ENCODE measurements at regions not wholly inside any gene's neighbourhood (a gene's known extent, or its start where the extent isn't known, plus 50 kb on each side); places are given as distances from the start of the nearest gene placed in this dataset.

DNA sequence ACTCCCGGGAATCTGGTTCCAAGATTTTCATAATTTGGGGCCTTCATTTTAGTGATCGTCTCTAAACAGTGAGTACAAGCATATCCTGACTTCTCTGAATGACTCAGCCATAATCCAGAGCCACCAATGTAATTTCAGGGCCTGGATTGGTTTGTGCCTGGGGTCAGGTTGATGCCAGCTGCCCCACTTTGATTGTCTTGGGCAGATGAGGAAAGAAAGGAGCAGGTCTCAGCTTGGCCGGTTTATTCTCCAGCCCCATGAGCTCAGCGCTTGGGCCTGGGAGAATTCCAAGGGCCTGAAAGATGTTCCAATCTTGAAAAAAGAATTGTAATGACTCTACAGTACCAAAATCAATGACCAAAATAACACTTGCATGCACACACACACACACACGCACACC is 71.2 kb upstream of the ECE1 start:
- in situ Hi-C loops (cut with MboI) = loop anchor here (10.0 kb wide), 1 partner anchor 657 kb away; no protein-coding TSS in a partner anchor
- no peak overlapping the region for H3K4me2 ChIP-seq (ENCODE audit: insufficient read depth, low read length)

More for the DNA sequence above, 71.2 kb upstream of the ECE1 start:
- no peak overlapping the region for H2AFZ ChIP-seq (ENCODE audit: low read depth, low read length)
- H3K79me2 ChIP-seq (ENCODE audit: control insufficient read depth, insufficient read depth, low read length) = no peaks in the 10 kb centered on the region
- DNase-seq (ENCODE audit: extremely low read depth in 1 of 4, low spot score in 3 of 4) (no peak), FAIRE-seq (no peak), ATAC-seq (no peak)
- H3K27ac ChIP-seq (ENCODE audit: extremely low read depth, low read depth, low read length) = no peak overlapping the region
- intact Hi-C loops (cut with micrococcal nuclease) = no loop called here
- H3K4me3 ChIP-seq = no peak overlapping the region
- ChIA-PET CTCF (ENCODE audit: low intra/inter-chr PET ratio) (no interaction called here), POLR2A (interaction anchor here (0.6 to 1.5 kb wide), 5 partner anchors 12 to 110 kb away, joined by 3 to 5 read pairs (median 3); no protein-coding TSS in a partner anchor)
- WGBS (ENCODE audit: insufficient coverage, low coverage, missing lambda C conversion rate) = 48% methylated on average over 5 of the region's 5 CpGs
- H3K36me3 ChIP-seq (ENCODE audit: control insufficient read depth, insufficient read depth, low read length) = no peaks in the 10 kb centered on the region
- 0 out of 2 replicates have a peak, but pooled peaks have one; percentile 23 for TF ChIP-seq MAFG (tag; conservative IDR thresholded peaks at IDR 0.05)
- TF ChIP-seq NFE2 (IDR thresholded peaks at IDR 0.05; ENCODE audit: low read depth) = peak; percentile 44
- TF ChIP-seq, protein P1, sequence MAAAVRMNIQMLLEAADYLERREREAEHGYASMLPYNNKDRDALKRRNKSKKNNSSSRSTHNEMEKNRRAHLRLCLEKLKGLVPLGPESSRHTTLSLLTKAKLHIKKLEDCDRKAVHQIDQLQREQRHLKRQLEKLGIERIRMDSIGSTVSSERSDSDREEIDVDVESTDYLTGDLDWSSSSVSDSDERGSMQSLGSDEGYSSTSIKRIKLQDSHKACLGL (CRISPR knock-in tag; IDR thresholded peaks at IDR 0.05; ENCODE audit: borderline replicate concordance, poor library complexity, severe bottlenecking) = no peak
- TF ChIP-seq SP2 (IDR thresholded peaks at IDR 0.05; ENCODE audit: extremely low read depth, low read depth, low read length, poor library complexity, severe bottlenecking) = no peak
- TF ChIP-seq ZNF316 (IDR thresholded peaks at IDR 0.05) = peak; percentile 19; the same call in 1 of the 2 replicates
- TF ChIP-seq, protein P2, sequence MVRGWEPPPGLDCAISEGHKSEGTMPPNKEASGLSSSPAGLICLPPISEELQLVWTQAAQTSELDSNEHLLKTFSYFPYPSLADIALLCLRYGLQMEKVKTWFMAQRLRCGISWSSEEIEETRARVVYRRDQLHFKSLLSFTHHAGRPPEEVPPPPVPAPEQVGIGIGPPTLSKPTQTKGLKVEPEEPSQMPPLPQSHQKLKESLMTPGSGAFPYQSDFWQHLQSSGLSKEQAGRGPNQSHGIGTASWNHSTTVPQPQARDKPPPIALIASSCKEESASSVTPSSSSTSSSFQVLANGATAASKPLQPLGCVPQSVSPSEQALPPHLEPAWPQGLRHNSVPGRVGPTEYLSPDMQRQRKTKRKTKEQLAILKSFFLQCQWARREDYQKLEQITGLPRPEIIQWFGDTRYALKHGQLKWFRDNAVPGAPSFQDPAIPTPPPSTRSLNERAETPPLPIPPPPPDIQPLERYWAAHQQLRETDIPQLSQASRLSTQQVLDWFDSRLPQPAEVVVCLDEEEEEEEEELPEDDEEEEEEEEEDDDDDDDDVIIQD (CRISPR knock-in tag; IDR thresholded peaks at IDR 0.05) = no peak
- TF ChIP-seq, protein P3, sequence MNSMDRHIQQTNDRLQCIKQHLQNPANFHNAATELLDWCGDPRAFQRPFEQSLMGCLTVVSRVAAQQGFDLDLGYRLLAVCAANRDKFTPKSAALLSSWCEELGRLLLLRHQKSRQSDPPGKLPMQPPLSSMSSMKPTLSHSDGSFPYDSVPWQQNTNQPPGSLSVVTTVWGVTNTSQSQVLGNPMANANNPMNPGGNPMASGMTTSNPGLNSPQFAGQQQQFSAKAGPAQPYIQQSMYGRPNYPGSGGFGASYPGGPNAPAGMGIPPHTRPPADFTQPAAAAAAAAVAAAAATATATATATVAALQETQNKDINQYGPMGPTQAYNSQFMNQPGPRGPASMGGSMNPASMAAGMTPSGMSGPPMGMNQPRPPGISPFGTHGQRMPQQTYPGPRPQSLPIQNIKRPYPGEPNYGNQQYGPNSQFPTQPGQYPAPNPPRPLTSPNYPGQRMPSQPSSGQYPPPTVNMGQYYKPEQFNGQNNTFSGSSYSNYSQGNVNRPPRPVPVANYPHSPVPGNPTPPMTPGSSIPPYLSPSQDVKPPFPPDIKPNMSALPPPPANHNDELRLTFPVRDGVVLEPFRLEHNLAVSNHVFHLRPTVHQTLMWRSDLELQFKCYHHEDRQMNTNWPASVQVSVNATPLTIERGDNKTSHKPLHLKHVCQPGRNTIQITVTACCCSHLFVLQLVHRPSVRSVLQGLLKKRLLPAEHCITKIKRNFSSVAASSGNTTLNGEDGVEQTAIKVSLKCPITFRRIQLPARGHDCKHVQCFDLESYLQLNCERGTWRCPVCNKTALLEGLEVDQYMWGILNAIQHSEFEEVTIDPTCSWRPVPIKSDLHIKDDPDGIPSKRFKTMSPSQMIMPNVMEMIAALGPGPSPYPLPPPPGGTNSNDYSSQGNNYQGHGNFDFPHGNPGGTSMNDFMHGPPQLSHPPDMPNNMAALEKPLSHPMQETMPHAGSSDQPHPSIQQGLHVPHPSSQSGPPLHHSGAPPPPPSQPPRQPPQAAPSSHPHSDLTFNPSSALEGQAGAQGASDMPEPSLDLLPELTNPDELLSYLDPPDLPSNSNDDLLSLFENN (IDR thresholded peaks at IDR 0.05; ENCODE audit: low read depth in 2 of 2, low read length in 2 of 2) = no peak
- no peak for TF ChIP-seq ZNF212 (CRISPR knock-in tag; IDR thresholded peaks at IDR 0.05)
- TF ChIP-seq C11orf30 (IDR thresholded peaks at IDR 0.05; ENCODE audit: low read depth) = peak; percentile 33; the same call in 1 of the 2 replicates
- TF ChIP-seq HNRNPUL1 (IDR thresholded peaks at IDR 0.05; ENCODE audit: low read length) = no peak
- H3K27me3 ChIP-seq (ENCODE audit: control insufficient read depth in 2 of 2, insufficient read depth in 2 of 2, low read length in 2 of 2) = peaks cover 8 to 13% of the 10 kb centered on the region in 2 experiments; a peak in 4 of 5 replicates
- no TSS peak for BruUV-seq (replicated peaks)
- H3K9ac ChIP-seq (ENCODE audit: insufficient read depth in 1 of 2, low read depth in 2 of 2, low read length in 2 of 2) = peak overlapping the region in 1 of 2 experiments; percentile 55; a peak in 2 of 4 replicates
- H3K9me3 ChIP-seq (replicated peaks; ENCODE audit: control insufficient read depth, insufficient read depth, low read depth, low read length) = no peaks in the 10 kb centered on the region
- no peaks in the 10 kb centered on the region for H3K9me1 ChIP-seq (ENCODE audit: control insufficient read depth, insufficient read depth, low read length)
- H4K20me1 ChIP-seq (replicated peaks; ENCODE audit: control insufficient read depth, insufficient read depth, low read length) = 0 out of 2 replicates have a peak, but pooled peaks cover 4% of the 10 kb centered on the region
- no peaks in the 10 kb centered on the region for H3K4me1 ChIP-seq (replicated peaks in 1 of 2; ENCODE audit: control insufficient read depth in 2 of 2, insufficient read depth in 2 of 2, low read length in 2 of 2)

Measured in K562 (cell line).